ENCODE measurements at regions not wholly inside any gene's neighbourhood (a gene's known extent, or its start where the extent isn't known, plus 50 kb on each side); places are given as distances from the start of the nearest gene placed in this dataset.
"Not testable (repeated sequence)": the region's sequence is repeated elsewhere in the genome, so short reads cannot be mapped to it uniquely, and the experiment has no call there.

GRCh38 chr3:106431721-106432120 is 562.9 kb upstream of the CBLB start:
- no peak for TF ChIP-seq CTCF (IDR thresholded peaks at IDR 0.05; ENCODE audit: extremely low read depth, missing control alignments)
- DNase-seq (ENCODE audit: low spot score): no peak

DNA sequence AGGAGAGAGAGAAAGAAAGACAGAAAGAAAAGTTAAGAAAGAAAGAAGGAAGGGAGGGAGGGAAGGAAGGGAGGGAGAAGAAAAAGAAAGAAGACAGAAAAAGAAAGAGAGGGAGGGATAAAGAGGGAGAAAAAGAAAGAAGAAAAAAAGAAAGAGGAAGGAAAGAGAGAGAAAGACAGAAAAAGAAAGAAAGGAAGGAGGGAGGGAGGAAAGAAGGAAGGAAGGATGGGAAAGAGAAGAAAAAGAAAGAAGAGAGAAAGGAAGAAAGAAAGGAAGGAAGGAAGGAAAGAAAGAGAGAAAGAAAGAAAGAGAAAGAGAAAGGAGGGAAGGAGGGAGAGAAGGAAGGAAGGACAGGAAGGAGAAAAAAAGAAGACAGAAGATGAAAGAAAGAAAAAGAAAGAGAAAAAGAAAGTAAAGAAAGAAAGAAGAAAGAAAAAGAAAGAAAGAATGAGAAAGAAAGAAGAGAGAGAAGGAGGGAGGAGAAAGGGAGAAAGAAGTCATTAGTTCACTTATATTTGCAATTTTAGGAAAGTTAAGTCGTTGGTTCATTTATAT is 567.2 kb upstream of the CBLB start:
- DNase-seq (ENCODE audit: low spot score): no peak
- no peak for TF ChIP-seq CTCF (IDR thresholded peaks at IDR 0.05; ENCODE audit: extremely low read depth, missing control alignments)

DNA sequence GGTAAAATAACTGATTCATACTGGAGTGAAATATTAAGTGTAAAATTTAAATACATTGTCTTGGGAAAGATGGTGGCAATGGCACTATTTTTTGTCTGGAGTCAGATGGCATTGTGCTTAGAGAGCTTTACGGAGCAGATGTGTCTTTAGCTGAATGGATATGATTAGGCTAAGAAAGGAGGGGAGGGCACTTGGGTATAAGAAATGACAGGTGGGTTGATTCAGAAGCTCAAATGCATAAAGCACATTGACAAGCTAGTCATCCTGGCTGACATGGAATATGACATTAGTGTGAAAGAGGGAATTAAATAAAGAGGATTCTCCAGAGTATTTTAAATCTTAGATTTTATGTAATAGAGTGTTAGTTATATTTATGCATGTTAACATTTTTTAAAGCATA is 570.1 kb upstream of the CBLB start:
- no peak for DNase-seq (ENCODE audit: low spot score)
- no peak for TF ChIP-seq CTCF (IDR thresholded peaks at IDR 0.05; ENCODE audit: extremely low read depth, missing control alignments)

GRCh38 chr3:106440672-106441071 is 571.9 kb upstream of the CBLB start:
- no peak for TF ChIP-seq CTCF (IDR thresholded peaks at IDR 0.05; ENCODE audit: extremely low read depth, missing control alignments)
- DNase-seq (ENCODE audit: low spot score): no peak

DNA sequence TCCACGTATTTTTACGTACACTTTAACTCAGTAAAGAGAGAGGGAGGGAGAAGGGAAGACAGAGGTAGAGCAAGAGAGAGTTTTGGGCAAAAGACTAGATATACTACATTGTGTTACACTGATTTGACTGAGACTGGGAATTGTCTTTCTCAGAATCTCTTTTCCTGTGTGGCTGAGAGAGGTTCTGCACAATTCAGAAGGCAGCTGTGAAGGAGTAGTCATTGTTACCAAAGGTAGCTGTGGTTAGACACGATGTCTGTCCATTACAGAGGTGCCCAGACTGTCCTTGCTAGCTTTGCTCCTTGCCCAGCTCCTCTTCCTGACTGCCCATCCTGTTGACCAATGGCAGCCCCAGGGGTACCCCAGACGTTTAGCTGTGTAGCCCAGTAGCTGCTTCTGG is 577.5 kb upstream of the CBLB start:
- no peak for TF ChIP-seq CTCF (IDR thresholded peaks at IDR 0.05; ENCODE audit: extremely low read depth, missing control alignments)

GRCh38 chr3:106447723-106448301 is 579.0 kb upstream of the CBLB start:
- no peak for DNase-seq (ENCODE audit: low spot score)
- no peak for TF ChIP-seq CTCF (IDR thresholded peaks at IDR 0.05; ENCODE audit: extremely low read depth, missing control alignments)

More for the DNA sequence above, 577.5 kb upstream of the CBLB start:
- no peak for DNase-seq (ENCODE audit: low spot score)

- not testable (repeated sequence) for DNase-seq (ENCODE audit: low spot score)
Observed at GRCh38 chr3:106448372-106448966, 579.7 kb upstream of the CBLB start.

DNA sequence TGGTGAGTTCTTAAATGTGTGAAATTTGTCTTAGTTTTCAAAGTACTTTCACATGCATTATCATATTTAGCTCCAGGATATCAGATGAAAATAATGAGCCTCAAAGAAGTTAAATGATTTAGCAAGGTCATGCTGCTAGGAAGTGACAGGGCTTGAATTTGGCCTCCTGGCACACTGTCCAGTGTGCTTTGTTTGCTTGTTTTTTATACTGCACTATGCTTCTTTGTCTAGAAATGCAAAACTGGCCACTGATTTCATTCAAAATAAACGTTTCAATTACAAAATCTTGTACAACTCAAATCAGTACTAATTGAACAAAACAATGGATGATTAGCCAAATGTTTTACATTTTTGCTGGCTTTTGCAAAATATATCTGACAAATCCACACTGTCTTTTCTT is 583.3 kb upstream of the CBLB start:
- TF ChIP-seq CTCF (IDR thresholded peaks at IDR 0.05; ENCODE audit: extremely low read depth, missing control alignments): no peak

More for the DNA sequence above, 583.3 kb upstream of the CBLB start:
- no peak for DNase-seq (ENCODE audit: low spot score)

All from GM20000 (cell line).